GM19468 (cell line): ENCODE measurements at regions not wholly inside any gene's neighbourhood (a gene's known extent, or its start where the extent isn't known, plus 50 kb on each side); places are given as distances from the start of the nearest gene placed in this dataset.

ENCODE experiments used
- ATAC-seq: cut with Tn5 transposase; IDR thresholded peaks from one replicate; pipeline ENCODE4 v1.9.1; 2021; ENCODE audit warnings: mild to moderate bottlenecking, moderate library complexity, moderate number of reproducible peaks; ENCODE audit not compliant: unreplicated experiment; ENCODE audit errors: extremely low read depth

DNA sequence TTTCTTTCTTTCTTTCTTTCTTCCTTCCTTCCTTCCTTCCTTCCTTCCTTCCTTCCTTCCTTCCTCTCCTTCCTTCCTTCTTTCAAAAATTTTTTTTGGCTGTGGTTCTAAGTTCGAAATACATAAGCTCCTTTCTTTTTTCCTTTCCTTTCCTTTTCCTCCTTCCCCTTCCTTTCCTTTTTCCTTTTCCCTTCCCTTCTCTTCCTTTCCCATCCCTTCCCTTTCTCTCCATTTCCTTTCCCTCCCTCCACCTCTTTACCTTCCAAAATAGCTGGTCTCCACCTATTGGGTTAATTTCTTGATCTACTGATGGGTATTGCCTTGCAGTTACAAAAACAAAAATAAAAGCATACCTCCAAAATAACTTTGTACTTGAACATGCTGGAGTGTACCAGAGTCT, 73.4 kb upstream of the GPRIN3 start:
- ATAC-seq, result no peak

- no peak for ATAC-seq
These were observed 72.0 kb upstream of the GPRIN3 start for GRCh38 chr4:89379511-89380044.

- ATAC-seq, result no peak
These were observed 65.8 kb upstream of the GPRIN3 start for GRCh38 chr4:89373394-89373793.

GRCh38 chr4:89371614-89372013, 64.0 kb upstream of the GPRIN3 start:
- no peak for ATAC-seq

DNA sequence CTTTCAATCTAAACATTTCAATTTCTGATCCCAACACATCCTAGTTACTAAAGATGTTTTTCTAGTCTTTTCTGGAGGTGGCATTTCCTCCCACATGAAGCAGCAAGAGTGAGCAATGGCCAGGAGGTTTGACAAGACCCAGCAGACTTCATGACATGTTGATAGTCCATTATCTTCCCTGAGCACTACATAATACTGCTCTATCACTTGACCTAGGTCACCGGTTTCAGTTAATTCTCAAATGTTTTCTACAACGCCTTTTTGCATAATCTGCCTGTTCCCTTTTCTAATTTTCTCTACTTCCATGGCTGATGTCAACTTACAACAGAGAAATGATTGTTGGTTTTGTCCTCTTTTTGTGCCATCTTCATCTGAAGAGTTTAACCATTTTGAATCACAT, 62.0 kb upstream of the GPRIN3 start:
- ATAC-seq, result no peak

- no peak for ATAC-seq
These were observed 61.3 kb upstream of the GPRIN3 start for GRCh38 chr4:89368861-89369260.

DNA sequence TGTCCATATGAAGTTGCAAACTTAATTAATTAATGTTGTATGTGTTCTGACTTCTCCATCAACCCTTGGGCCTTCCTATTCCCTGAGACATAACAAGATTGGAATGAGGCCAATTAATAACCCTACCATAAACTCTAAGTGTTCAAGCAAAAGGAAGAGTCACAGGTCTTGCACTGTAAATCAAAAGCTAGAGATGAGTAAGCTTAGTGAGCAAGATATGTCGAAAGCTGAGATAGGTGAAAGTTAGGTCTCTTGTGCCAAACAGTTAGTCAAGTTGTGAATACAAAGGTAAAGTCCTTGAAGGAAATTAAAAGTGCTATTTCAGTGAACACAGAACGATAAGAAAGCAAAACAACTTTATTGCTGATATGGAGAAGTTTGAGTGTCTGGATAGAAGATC, 58.2 kb upstream of the GPRIN3 start:
- no peak for ATAC-seq

GRCh38 chr4:89365375-89365774, 57.8 kb upstream of the GPRIN3 start:
- ATAC-seq, result no peak

- no peak for ATAC-seq
These were observed 56.9 kb upstream of the GPRIN3 start for GRCh38 chr4:89364541-89364940.

GRCh38 chr4:89363786-89364185, 56.2 kb upstream of the GPRIN3 start:
- no peak for ATAC-seq

DNA sequence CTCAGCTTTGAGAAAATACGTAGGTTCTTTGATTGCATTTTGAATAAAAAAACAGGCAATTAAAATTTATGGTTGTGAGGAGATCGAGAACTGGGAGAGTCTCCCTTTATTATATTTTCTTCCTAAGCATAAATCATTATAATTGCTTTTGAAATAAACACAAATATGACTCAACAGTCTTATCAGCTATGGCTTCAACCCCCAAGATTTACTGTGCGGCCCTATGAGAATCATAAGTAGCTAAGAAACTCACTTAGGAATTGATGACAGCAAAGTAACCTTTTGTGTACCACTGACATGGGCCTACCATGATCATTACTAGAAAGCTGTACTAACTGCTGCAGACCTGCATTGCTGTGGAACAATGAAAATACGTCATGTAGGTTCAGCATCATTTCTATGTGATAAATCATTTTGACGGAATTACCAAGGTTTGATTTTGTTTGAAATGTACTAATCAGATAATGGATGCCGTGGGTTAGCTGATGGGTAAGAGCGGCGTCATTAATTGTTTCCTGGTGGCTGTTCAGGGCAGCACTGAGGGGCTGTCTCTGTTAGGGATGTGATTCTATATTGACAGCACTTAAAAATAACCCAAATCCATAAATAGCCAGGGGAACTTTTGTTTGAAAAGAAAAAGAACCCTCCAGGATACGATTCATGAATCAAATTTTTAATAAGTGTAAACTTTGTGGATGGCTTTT, 51.5 kb upstream of the GPRIN3 start:
- no peak for ATAC-seq

DNA sequence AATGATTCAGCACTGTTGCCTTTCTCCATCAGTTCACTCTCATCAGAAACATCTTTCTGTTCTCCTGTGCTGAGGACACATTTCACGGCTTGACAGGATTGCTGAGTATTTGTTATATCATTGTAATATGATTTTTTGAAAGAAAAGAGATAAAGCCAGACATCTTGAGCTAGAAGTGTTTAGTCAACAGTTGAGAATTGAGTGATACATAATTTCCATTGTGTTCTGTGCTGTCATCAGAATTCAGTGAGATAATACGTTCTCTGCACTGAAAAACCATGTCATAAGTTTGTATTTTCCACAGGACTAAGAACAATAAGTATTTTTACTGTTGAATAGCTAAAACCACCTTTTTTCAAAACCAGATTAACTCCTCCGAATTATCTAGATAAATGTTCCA, 50.2 kb upstream of the GPRIN3 start:
- ATAC-seq, result no peak
